GM12878 (cell line): ENCODE measurements at regions not wholly inside any gene's neighbourhood (a gene's known extent, or its start where the extent isn't known, plus 50 kb on each side); places are given as distances from the start of the nearest gene placed in this dataset.
"Not testable (repeated sequence)": the region's sequence is repeated elsewhere in the genome, so short reads cannot be mapped to it uniquely, and the experiment has no call there.

Source experiments
- CBX5 ChIP-seq: sonication (generic); IDR thresholded peaks from 2 replicates; pipeline ENCODE4 v1.6.1; 2016; ENCODE audit warnings: low read depth, moderate library complexity, mild to moderate bottlenecking, inconsistent platforms
- ETV6 ChIP-seq, 2 experiments: fragments of 450-650 bp in 1 of 2; IDR thresholded peaks in 1 of 2; conservative IDR thresholded peaks in 1 of 2; 2 replicates each; pipeline ENCODE4 v1.6.1; 2014; ENCODE audit warnings: antibody characterized with exemption in 1 of 2, borderline replicate concordance in 1 of 2, low read depth in 1 of 2, mild to moderate bottlenecking in 1 of 2, moderate library complexity in 1 of 2
- MXI1 ChIP-seq: fragments of 150-350 bp; IDR thresholded peaks from 2 replicates; pipeline ENCODE4 v1.6.1; 2011; ENCODE audit warnings: low read depth, mild to moderate bottlenecking, inconsistent platforms, low read length, improper control_type of control experiment
- NBN ChIP-seq: fragments of 450-650 bp; IDR thresholded peaks from 2 replicates; pipeline ENCODE4 v1.6.1; 2016
- RB1 ChIP-seq: fragments of 450-650 bp; formaldehyde crosslinking; IDR thresholded peaks from 2 replicates; pipeline ENCODE4 v1.6.1; 2017; ENCODE audit warnings: mild to moderate bottlenecking, borderline replicate concordance
- SMARCA5 ChIP-seq: fragments of 450-650 bp; IDR thresholded peaks from 2 replicates; pipeline ENCODE4 v1.6.1; 2017; ENCODE audit warnings: mild to moderate bottlenecking
- YY1 ChIP-seq: IDR thresholded peaks from 2 replicates; pipeline ENCODE4 v1.6.1; 2011; ENCODE audit warnings: low read depth, mild to moderate bottlenecking, low read length
- TF ChIP-seq, protein P1 (sequence below), 3 experiments: IDR thresholded peaks in 2 of 3; conservative IDR thresholded peaks in 1 of 3; 2 replicates each; pipeline ENCODE4 v1.5.1; 2011; ENCODE audit warnings: low read depth in 3 of 3, low read length in 3 of 3, mild to moderate bottlenecking in 3 of 3, control low read depth in 2 of 3, moderate library complexity in 2 of 3, inconsistent platforms in 1 of 3, mixed read lengths in 1 of 3; ENCODE audit not compliant: control insufficient read depth in 2 of 3, insufficient read depth in 1 of 3; ENCODE audit errors: extremely low read depth in 1 of 3

DNA sequence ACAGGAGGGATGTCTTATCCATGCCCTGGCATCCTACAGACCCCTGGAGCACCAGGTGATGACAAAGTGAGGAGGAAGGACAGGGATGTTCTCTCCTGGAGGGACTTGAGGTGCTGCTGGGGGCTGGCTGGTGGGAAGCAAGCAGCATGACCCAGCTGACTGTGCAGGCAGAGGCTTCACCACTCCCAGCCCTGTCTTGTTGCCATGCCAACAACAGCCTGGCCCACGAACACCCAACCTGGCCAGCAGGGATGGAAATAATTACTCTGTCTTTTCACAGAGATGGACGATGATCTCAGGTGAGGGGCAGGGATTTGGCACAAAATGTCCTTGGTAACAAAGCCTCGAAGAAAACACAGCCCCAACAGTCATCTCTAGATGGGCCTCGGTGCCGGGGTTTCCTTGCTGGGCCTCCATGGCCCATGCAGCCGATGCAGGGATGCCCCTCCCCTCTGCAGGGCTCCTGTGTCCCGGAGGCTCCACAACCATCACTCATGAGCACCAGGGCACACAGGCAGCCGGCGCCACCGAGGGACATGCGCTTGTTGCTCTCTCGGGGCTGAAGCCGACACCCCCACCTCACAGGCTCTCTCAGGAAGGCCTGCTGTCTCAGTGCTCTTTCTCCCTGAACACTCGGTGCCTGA is 205.5 kb downstream of the BANP start:
- not testable (repeated sequence) for TF ChIP-seq SMARCA5; MXI1; RB1; YY1; ETV6 (conservative IDR thresholded peaks at IDR 0.05 in 1 of 2, IDR thresholded peaks at IDR 0.05 in 1 of 2; ENCODE audit: borderline replicate concordance in 1 of 2, low read depth in 1 of 2); NBN; CBX5
- TF ChIP-seq, protein P1, sequence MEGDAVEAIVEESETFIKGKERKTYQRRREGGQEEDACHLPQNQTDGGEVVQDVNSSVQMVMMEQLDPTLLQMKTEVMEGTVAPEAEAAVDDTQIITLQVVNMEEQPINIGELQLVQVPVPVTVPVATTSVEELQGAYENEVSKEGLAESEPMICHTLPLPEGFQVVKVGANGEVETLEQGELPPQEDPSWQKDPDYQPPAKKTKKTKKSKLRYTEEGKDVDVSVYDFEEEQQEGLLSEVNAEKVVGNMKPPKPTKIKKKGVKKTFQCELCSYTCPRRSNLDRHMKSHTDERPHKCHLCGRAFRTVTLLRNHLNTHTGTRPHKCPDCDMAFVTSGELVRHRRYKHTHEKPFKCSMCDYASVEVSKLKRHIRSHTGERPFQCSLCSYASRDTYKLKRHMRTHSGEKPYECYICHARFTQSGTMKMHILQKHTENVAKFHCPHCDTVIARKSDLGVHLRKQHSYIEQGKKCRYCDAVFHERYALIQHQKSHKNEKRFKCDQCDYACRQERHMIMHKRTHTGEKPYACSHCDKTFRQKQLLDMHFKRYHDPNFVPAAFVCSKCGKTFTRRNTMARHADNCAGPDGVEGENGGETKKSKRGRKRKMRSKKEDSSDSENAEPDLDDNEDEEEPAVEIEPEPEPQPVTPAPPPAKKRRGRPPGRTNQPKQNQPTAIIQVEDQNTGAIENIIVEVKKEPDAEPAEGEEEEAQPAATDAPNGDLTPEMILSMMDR (IDR thresholded peaks at IDR 0.05 in 2 of 3, conservative IDR thresholded peaks at IDR 0.05 in 1 of 3; ENCODE audit: control insufficient read depth in 2 of 3, extremely low read depth in 1 of 3, insufficient read depth in 1 of 3, low read depth in 3 of 3, low read length in 3 of 3) = not testable (repeated sequence)
